COLO668 (cell line): ENCODE measurements at regions not wholly inside any gene's neighbourhood (a gene's known extent, or its start where the extent isn't known, plus 50 kb on each side); places are given as distances from the start of the nearest gene placed in this dataset.
"Not testable (repeated sequence)": the region's sequence is repeated elsewhere in the genome, so short reads cannot be mapped to it uniquely, and the experiment has no call there.

Source experiments
- DNase-seq: peaks from one replicate; lab custom pipeline; 2025; ENCODE audit not compliant: unreplicated experiment; lab: John Stamatoyannopoulos, UW

- no peak for DNase-seq
These were observed 56.8 kb upstream of the DCLK2 start for GRCh38 chr4:150021483-150021882.

DNA sequence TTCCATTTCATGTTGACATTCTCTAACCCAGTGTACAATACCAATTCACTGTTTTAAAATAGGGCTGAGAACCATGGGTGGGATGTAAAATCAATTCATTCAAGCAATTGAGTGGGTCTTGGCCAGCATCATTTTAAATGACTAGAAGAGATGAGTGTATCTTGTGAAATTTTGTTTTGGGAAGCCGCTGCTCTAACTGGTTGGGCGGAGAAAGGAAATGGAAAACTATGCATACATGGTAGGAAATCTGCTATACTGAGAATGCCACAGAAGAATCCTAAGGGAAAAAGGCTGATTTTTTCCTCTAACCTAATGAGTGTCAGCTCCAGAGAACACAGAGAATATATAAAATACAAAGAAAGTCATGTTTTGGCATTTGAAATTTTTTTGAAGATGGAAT, 54.8 kb upstream of the DCLK2 start:
- no peak for DNase-seq

DNA sequence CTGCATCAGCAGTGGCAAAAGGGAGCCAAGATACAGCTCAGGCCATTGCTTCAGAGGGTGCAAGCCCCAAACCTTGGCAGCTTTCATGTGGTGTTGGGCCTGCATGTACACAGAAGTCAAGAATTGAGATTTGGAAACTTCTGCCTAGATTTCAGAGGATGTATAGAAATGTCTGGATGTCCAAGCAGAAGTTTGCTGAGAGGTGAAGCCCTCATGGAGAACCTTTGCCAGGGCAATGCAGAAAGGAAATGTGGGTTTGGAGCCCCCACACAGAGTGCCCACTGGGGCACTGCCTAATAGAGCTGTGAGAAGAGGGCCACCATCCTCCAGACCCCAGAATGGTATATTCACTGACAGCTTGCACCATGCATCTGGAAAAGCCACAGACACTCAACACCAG, 51.3 kb upstream of the DCLK2 start:
- DNase-seq, result not testable (repeated sequence)
